Glutamatergic neuron (in vitro differentiated cells): ENCODE measurements at regions not wholly inside any gene's neighbourhood (a gene's known extent, or its start where the extent isn't known, plus 50 kb on each side); places are given as distances from the start of the nearest gene placed in this dataset.

Experiments used
- DNase-seq: peaks from one replicate; pipeline ENCODE4 v3.0.0; 2022
- H3K27ac Mint-ChIP-seq: one replicate; pipeline ENCODE4 v1.8.0; 2020; ENCODE audit warnings: mild to moderate bottlenecking, mixed read lengths, inconsistent platforms; ENCODE audit not compliant: unreplicated experiment
- H3K27me3 Mint-ChIP-seq: one replicate; pipeline ENCODE4 v1.8.0; 2020; ENCODE audit warnings: mild to moderate bottlenecking, moderate library complexity, mixed read lengths, inconsistent platforms; ENCODE audit not compliant: unreplicated experiment
- H3K36me3 Mint-ChIP-seq: one replicate; pipeline ENCODE4 v1.8.0; 2020; ENCODE audit warnings: mild to moderate bottlenecking, mixed read lengths, inconsistent platforms; ENCODE audit not compliant: unreplicated experiment
- H3K4me1 Mint-ChIP-seq: one replicate; pipeline ENCODE4 v1.8.0; 2020; ENCODE audit warnings: mild to moderate bottlenecking, low read depth, mixed read lengths, inconsistent platforms; ENCODE audit not compliant: unreplicated experiment
- H3K4me3 Mint-ChIP-seq: one replicate; pipeline ENCODE4 v1.8.0; 2020; ENCODE audit warnings: mild to moderate bottlenecking, mixed read lengths, inconsistent platforms; ENCODE audit not compliant: unreplicated experiment
- H3K9me3 Mint-ChIP-seq: one replicate; pipeline ENCODE4 v1.8.0; 2020; ENCODE audit warnings: mild to moderate bottlenecking, moderate library complexity, mixed read lengths, inconsistent platforms; ENCODE audit not compliant: unreplicated experiment
- TF ChIP-seq, protein P1 (sequence below): fragments of 200-600 bp; sonication (generic); IDR thresholded peaks from one replicate; pipeline ENCODE4 v1.5.0; 2021; ENCODE audit not compliant: partially characterized antibody, unreplicated experiment

GRCh38 chr1:36722871-36723270 is 240.2 kb upstream of the CSF3R start:
- Mint-ChIP-seq H3K27ac (no peak overlapping the region), H3K4me3 (no peak overlapping the region), H3K36me3 (peaks cover 5% of the 10 kb centered on the region), H3K4me1 (peaks cover 4% of the 10 kb centered on the region), H3K9me3 (peaks cover 3% of the 10 kb centered on the region), H3K27me3 (peaks cover 8% of the 10 kb centered on the region)
- no peak for DNase-seq
- TF ChIP-seq, protein P1, sequence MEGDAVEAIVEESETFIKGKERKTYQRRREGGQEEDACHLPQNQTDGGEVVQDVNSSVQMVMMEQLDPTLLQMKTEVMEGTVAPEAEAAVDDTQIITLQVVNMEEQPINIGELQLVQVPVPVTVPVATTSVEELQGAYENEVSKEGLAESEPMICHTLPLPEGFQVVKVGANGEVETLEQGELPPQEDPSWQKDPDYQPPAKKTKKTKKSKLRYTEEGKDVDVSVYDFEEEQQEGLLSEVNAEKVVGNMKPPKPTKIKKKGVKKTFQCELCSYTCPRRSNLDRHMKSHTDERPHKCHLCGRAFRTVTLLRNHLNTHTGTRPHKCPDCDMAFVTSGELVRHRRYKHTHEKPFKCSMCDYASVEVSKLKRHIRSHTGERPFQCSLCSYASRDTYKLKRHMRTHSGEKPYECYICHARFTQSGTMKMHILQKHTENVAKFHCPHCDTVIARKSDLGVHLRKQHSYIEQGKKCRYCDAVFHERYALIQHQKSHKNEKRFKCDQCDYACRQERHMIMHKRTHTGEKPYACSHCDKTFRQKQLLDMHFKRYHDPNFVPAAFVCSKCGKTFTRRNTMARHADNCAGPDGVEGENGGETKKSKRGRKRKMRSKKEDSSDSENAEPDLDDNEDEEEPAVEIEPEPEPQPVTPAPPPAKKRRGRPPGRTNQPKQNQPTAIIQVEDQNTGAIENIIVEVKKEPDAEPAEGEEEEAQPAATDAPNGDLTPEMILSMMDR, result no peak

DNA sequence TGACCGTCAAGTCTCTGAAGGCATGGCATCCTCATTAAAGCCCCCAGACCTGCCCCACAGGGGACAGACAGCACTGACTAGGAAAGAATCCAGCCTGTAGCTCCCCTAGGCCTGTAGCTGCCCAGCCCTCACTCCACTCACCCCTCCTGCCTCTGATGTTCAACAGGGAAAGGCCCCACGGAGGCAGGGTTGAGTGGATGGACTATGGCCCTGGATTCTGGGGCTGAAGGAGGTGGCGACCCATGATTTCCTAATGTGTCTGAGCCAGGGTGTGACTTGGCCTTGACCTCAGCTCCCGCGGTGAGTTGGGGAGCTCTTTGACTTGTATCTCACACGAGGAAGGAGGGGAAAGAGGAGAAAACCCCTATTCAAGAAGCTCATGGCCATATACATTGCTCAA is 238.5 kb upstream of the CSF3R start:
- H3K27ac Mint-ChIP-seq, result no peak overlapping the region
- H3K36me3 Mint-ChIP-seq, result peaks cover 5% of the 10 kb centered on the region
- no peak overlapping the region for H3K4me3 Mint-ChIP-seq
- peaks cover 3% of the 10 kb centered on the region for H3K9me3 Mint-ChIP-seq
- peaks cover 5% of the 10 kb centered on the region for H3K27me3 Mint-ChIP-seq
- H3K4me1 Mint-ChIP-seq, result peaks cover 4% of the 10 kb centered on the region
- TF ChIP-seq, protein P1, result no peak
- DNase-seq, result no peak

DNA sequence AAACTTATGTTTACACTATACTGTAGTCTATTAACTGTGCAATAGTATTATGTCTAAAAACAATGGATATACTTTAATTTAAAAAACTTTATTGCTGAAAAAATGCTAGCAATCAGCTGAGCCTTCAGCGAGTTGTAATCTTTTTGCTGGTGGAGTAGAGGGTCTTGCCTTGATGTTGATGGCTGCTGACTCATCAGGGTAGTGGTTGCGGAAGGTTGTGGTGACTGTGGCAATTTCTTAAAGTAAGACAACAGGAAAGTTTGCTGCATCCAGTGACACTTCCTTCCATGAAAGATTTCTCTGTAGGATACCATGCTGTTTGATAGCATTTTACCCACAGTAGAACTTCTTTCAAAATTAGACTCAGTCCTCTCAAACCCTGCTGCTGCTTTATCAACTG is 234.7 kb upstream of the CSF3R start:
- TF ChIP-seq, protein P1, result no peak
- peaks cover 3% of the 10 kb centered on the region for H3K9me3 Mint-ChIP-seq
- H3K36me3 Mint-ChIP-seq, result peaks cover 5% of the 10 kb centered on the region
- no peaks in the 10 kb centered on the region for H3K4me1 Mint-ChIP-seq
- no peak for DNase-seq
- H3K27ac Mint-ChIP-seq, result no peak overlapping the region
- peaks cover 5% of the 10 kb centered on the region for H3K27me3 Mint-ChIP-seq
- no peak overlapping the region for H3K4me3 Mint-ChIP-seq

DNA sequence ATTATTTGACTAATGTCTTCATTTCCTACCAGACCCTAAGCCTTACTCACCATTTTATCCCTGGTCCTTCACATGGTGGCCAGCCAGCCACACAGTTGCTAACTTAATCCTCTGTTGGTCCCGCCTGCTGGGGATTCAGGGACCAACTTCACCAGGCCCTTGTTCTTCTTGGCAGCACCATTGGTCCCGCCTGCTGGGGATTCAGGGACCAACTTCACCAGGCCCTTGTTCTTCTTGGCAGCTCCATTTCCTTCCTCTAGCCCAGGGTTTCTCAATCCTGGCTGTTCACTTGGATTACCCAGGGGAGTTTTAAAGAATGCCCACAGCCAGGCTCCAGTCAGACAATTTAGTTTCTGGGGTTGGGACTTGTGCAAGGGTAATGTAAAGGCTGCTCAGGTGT is 233.1 kb upstream of the CSF3R start:
- Mint-ChIP-seq H3K27me3 (peaks cover 2% of the 10 kb centered on the region), H3K36me3 (peaks cover 5% of the 10 kb centered on the region)

DNA sequence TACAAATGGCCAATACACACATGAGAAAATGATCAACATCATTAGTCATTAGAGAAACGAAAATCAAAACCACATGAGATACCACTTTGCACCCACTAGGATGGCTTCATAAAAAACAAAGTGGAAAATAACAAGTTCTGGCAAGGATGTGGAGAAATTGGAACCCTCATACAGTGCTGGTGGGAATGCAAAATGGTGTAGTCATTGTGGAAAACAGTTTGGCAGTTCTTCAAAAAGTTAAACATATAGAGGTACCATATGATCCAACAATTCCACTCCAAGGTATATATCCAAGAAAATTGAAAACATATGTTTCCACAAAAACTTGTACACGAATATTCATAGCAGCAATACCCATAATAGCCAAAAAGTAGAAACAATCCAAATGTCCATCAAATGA is 231.6 kb upstream of the CSF3R start:
- DNase-seq, result no peak
- Mint-ChIP-seq H3K36me3 (peaks cover 5% of the 10 kb centered on the region), H3K9me3 (no peaks in the 10 kb centered on the region), H3K4me3 (no peak overlapping the region), H3K27ac (no peak overlapping the region), H3K27me3 (peaks cover 2% of the 10 kb centered on the region), H3K4me1 (peaks cover 6% of the 10 kb centered on the region)
- TF ChIP-seq, protein P1, result no peak

More for the DNA sequence above, 233.1 kb upstream of the CSF3R start:
- no peak for DNase-seq
- TF ChIP-seq, protein P1, result no peak
- Mint-ChIP-seq H3K27ac (no peak overlapping the region), H3K4me1 (no peaks in the 10 kb centered on the region), H3K9me3 (peaks cover 3% of the 10 kb centered on the region), H3K4me3 (no peak overlapping the region)
